GM19025 (cell line): ENCODE measurements at regions not wholly inside any gene's neighbourhood (a gene's known extent, or its start where the extent isn't known, plus 50 kb on each side); places are given as distances from the start of the nearest gene placed in this dataset.
"Not testable (repeated sequence)": the region's sequence is repeated elsewhere in the genome, so short reads cannot be mapped to it uniquely, and the experiment has no call there.

Experiments used
- ATAC-seq: cut with Tn5 transposase; IDR thresholded peaks from one replicate; pipeline ENCODE4 v1.9.1; 2021; ENCODE audit warnings: mild to moderate bottlenecking, low read depth, moderate library complexity; ENCODE audit not compliant: unreplicated experiment

DNA sequence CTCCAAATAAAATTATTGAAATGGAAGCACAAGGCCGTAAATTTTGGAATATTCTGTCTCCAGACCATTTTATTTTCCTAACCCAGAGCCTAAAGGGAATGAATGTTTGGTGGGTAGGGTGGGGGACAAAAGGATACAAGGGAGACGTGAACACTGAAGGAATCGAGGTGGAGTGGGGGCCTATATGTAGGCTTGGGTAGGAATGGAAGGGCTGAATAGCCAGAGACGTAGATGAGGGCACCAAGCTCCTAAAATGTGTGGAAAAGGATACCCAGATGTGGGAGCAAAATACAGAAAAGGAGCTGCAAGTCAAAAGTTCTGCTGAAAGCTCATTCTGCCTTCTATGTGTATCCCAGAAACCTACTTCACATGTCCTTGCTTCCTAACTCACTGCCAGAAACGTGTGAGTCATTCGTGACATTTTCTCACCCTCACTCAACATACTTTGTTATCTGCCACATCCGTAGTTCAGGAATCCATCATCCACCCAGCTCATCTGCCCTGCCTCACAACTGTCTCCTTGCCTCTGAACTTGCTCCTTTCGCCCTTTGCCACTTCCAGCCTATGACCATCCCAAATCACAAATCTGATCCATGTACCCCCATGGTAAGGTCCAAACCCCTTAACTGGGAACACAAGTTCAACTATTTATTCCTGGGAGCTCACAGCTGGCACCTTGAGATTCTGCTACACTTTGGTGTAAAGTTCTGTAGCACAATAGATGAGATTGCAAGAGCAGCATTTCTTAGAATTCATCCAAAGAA lies 84.1 kb upstream of the PRDX6 start:
- no peak for ATAC-seq

GRCh38 chr1:173393659-173394000 lies 83.5 kb upstream of the PRDX6 start:
- ATAC-seq: no peak

GRCh38 chr1:173394813-173395212 lies 82.3 kb upstream of the PRDX6 start:
- not testable (repeated sequence) for ATAC-seq

DNA sequence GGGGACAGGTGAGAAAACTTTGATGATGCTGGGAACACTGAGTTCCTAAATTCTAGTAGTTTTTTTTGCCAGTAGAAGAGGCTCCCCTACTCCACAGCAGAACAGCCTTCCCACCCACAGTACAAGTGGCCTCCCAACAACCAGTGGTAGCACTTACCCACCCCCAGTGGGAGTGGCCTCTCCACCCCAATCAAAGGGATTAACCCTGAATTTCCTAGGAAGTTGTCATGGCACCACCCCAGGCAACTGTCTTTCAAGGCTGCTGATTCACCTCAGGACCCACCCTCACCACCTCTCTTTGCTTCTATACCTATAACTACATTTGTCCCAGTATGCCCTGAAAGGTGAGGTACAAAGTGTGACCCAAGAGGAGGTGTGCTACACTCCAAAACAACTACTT lies 81.4 kb upstream of the PRDX6 start:
- no peak for ATAC-seq

DNA sequence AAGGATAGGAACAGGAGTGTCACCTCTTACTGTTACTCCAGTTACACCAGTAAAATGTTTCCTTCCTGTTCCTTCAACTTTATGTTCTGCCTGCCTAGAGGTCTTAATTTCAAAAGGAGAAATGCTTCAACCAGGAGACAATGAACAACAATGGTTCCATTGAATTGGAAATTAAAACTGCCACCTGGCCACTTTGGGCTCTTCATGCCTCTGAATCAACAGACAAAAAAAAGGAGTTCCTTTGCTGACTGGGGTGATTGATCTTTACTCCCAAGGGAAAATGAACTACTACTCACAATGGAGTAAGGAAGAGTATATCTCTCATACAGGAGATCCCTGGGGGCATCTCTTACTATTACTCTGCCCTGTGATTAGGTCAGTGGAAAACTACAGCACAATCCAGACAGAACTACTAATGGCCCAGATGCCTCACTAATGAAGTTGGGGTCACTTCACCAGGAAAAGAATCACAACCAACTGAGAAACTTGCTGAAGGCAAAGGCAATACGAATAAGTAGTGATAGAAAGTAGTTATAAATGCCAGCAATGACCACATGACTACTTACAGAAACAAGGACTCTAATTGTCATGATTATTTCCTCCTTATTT lies 76.6 kb upstream of the PRDX6 start:
- ATAC-seq: no peak

DNA sequence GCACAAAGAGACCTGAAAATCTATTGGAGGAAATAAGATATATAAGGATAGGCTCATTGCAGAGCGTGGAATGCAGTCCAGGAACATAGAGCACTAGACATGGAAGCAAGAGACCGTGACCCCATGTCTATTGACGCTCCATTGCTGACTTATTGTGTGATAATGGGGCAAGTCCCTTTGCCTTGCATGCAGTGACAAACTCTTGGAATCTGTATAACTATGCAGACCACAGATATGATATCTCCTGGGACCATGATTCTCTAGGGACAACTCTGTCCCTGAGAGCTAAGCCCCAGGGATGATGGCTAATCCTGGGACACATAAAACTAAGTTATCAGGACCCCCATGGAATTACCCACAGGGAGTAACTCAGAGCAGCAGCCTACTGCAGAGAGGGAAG lies 73.1 kb upstream of the PRDX6 start:
- ATAC-seq: no peak

- no peak for ATAC-seq
Observed at GRCh38 chr1:173405281-173405680, 71.9 kb upstream of the PRDX6 start.

GRCh38 chr1:173405834-173406233 lies 71.3 kb upstream of the PRDX6 start:
- no peak for ATAC-seq

DNA sequence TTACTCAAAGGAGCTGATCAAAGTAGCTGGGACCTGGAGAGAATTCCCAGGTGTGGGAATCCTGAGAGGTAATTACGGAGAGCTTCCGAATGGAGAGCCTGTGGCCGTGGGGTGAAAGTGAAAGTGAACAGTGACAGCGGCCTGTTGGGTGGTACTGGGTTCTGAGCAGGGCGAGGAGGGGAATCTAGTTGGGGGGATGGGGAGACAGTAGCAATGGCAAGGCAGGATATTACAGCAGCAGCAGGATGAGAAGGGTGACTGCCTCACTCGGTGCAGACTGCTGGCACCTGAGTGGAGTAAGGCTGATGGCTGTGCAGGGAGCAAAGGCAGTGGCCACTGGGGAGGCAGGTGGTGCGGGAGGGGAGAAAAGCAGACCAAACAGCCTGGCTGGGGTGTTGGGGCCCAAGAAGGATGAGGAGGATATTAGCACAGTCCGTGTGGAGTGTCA lies 70.3 kb upstream of the PRDX6 start:
- ATAC-seq: no peak

DNA sequence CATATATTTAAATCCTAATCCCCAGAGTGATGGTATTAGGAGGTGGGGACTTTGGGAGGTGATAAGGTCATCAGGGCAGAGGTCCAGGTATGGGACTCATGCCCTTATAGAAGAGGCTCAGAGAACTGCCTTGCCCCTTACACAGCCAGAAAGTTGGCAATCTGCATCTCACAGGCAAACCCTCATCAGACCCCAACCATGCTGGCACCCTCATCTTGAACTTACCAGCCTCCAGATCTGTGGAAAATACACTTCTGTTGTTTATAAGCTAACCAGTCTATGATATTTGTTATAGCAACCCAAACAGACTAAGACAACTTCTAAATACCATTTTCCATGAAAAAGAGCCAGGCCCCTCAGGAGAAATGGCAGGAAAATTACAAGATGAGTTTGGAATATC lies 69.3 kb upstream of the PRDX6 start:
- ATAC-seq: no peak

GRCh38 chr1:173408886-173409285 lies 68.2 kb upstream of the PRDX6 start:
- ATAC-seq: no peak

- ATAC-seq: no peak
Observed at GRCh38 chr1:173409613-173410012, 67.5 kb upstream of the PRDX6 start.

- ATAC-seq: no peak
Observed at GRCh38 chr1:173410133-173410793, 66.9 kb upstream of the PRDX6 start.

- ATAC-seq: peak; percentile 49
Observed at GRCh38 chr1:173410794-173411236, 66.3 kb upstream of the PRDX6 start.

GRCh38 chr1:173411835-173412742 lies 65.0 kb upstream of the PRDX6 start:
- ATAC-seq: no peak

- no peak for ATAC-seq
Observed at GRCh38 chr1:173413271-173413707, 63.8 kb upstream of the PRDX6 start.

- peak; percentile 30 for ATAC-seq
Observed at GRCh38 chr1:173414136-173414535, 63.0 kb upstream of the PRDX6 start.

DNA sequence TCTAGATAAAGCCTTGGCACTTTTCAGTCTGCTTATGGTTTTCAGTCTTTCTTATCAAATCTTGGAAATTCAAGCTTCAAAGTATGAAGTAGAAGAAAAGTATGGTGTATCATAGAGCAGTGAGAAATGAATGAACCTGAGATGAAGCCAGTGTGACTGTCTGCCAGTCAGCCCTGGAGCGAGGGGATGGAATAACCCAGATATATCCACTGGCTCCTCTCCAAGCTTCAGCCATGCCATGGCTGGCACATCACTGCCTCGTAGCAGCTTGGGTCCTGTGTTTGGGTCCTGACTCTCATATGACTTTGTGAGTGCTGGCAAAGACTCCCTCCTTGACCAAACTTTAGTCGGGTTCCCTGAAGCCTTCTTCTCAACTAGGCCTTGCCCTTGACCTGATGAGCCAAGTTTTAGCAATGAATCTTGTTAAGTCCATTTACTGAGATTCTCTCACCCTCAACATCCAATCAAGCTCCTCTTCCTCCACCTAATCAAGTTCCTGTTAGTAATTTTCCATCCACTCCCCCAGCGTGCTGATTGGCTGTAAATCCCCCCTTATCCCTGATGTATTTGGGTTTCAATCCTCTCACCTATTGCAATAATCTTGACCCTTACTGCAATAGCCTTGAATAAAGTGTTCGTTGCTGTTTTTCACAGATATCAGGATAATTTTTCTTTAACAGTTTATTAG lies 62.5 kb upstream of the PRDX6 start:
- no peak for ATAC-seq

GRCh38 chr1:173415490-173415889 lies 61.6 kb upstream of the PRDX6 start:
- ATAC-seq: peak; percentile 30

- ATAC-seq: no peak
Observed at GRCh38 chr1:173415905-173416450, 61.2 kb upstream of the PRDX6 start.
